ENCODE measurements at regions not wholly inside any gene's neighbourhood (a gene's known extent, or its start where the extent isn't known, plus 50 kb on each side); places are given as distances from the start of the nearest gene placed in this dataset.

DNA sequence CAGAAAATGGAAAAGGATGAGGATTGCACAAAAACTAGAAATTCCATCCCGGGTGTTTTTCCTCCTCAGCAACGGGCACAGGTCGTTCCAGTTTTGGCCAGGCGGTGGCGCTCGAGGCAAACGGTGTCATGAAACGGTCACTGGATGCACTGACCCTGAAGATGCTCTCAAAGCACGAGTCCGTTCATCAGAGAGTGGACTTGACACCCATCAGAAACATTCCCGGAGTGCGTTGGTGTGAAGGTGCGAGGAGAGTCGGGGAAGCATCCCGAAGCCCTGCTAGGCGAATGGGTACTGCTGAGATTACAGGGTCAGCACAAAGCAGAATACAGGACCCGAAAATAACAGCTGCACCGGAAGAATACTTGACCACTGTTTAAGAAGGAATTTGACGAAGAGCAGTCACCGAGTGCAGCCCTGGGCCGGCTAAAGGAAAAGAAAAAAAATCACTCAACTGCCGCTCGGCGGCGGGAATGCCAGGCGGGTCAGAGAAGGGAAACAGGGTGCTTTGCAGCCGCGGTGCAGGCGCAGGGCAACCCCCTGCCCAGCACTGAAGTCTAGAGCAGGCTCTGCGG lies 71.7 kb upstream of the ETS2 start:
- DNase-seq, result peak; percentile 91
- no peaks in the 10 kb centered on the region for H3K36me3 ChIP-seq
- peak overlapping the region; percentile 80 for H3K27ac ChIP-seq (replicated peaks)
- peaks cover 5% of the 10 kb centered on the region for H3K27me3 ChIP-seq (ENCODE audit: low read depth)
- H3K9me3 ChIP-seq (replicated peaks), result no peaks in the 10 kb centered on the region
- H3K4me1 ChIP-seq, result peaks cover 11% of the 10 kb centered on the region
- TF ChIP-seq, protein P1, sequence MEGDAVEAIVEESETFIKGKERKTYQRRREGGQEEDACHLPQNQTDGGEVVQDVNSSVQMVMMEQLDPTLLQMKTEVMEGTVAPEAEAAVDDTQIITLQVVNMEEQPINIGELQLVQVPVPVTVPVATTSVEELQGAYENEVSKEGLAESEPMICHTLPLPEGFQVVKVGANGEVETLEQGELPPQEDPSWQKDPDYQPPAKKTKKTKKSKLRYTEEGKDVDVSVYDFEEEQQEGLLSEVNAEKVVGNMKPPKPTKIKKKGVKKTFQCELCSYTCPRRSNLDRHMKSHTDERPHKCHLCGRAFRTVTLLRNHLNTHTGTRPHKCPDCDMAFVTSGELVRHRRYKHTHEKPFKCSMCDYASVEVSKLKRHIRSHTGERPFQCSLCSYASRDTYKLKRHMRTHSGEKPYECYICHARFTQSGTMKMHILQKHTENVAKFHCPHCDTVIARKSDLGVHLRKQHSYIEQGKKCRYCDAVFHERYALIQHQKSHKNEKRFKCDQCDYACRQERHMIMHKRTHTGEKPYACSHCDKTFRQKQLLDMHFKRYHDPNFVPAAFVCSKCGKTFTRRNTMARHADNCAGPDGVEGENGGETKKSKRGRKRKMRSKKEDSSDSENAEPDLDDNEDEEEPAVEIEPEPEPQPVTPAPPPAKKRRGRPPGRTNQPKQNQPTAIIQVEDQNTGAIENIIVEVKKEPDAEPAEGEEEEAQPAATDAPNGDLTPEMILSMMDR (IDR thresholded peaks at IDR 0.05; ENCODE audit: borderline replicate concordance), result peak; percentile 97
- intact Hi-C loops (cut with micrococcal nuclease), result loop anchor here (2.0 kb wide), 1 partner anchor 405 kb away; no protein-coding TSS in a partner anchor
- H3K4me3 ChIP-seq, result peak overlapping the region; percentile 56

DNA sequence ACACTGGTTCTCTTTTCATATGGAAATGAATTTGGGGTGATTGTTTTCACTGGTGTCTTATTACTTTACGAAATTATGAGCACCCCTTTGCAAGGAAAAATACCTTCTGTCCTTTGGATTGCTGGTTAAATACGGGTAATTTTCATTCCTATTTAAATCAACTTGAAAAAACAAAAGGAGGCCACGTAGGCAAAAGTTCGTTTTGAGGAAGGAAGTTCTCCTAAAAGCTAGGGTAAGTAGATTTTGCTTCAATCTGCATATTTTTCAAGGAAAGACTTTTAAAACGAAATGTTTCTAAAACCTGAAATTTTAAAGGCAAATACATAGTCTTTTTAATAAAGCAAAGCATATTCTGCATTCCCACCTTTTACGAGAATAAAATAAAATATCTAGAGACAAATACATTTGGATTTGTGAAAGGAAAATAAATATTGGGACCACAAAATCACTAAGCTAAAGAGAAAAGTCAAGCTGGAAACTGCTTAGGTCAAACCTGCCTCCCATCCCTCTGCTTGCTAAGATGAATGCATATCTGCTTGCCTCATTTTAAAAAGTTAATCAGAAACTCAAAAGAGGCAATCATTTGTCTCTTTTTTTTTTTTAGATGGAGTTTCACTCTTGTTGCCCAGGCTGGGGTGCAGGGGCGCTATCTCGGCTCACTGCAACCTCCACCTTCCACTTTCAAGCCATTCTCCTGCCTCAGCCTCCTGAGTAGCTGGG lies 70.9 kb upstream of the ETS2 start:
- intact Hi-C loops (cut with micrococcal nuclease), result loop anchor here (2.0 kb wide), 1 partner anchor 404 kb away; no protein-coding TSS in a partner anchor
- H3K4me1 ChIP-seq, result peaks cover 11% of the 10 kb centered on the region
- no peaks in the 10 kb centered on the region for H3K9me3 ChIP-seq (replicated peaks)
- no peak for DNase-seq
- H3K4me3 ChIP-seq, result peak overlapping the region; percentile 56
- H3K36me3 ChIP-seq, result no peaks in the 10 kb centered on the region
- H3K27me3 ChIP-seq (ENCODE audit: low read depth), result peaks cover 5% of the 10 kb centered on the region
- TF ChIP-seq, protein P1 (IDR thresholded peaks at IDR 0.05; ENCODE audit: borderline replicate concordance), result no peak
- peak overlapping the region; percentile 80 for H3K27ac ChIP-seq (replicated peaks)

DNA sequence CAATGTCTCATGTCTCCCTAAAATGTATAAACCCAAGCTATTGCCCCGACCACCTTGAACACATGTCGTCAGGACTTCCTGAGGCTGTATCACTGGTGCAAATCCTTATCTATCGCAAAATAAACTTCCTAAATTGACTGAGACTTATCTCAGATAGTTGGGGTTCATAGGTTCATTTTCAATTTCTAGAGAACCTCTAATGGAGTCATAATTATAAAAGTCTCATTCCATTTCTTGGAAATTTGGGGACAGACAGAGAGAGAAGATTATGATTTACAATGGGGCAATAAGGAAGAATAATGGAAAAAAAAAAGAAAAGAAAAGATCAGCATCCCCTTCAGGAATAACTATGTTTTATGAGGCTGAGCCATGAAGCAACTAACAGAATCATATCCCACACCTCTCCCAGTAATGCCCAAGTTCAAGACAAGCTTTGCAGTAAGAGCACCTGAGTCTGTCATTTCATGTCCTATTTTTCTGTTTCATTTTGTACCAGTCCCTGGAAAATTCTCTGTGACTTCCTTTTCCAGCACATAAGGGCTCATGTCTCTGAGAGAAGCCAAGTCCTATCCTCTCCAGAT lies 70.0 kb upstream of the ETS2 start:
- DNase-seq, result no peak
- H3K9me3 ChIP-seq (replicated peaks), result no peaks in the 10 kb centered on the region
- no peaks in the 10 kb centered on the region for H3K36me3 ChIP-seq
- TF ChIP-seq, protein P1 (IDR thresholded peaks at IDR 0.05; ENCODE audit: borderline replicate concordance), result no peak
- peaks cover 5% of the 10 kb centered on the region for H3K27me3 ChIP-seq (ENCODE audit: low read depth)
- peak overlapping the region; percentile 80 for H3K27ac ChIP-seq (replicated peaks)
- intact Hi-C loops (cut with micrococcal nuclease), result loop anchor here (2.0 kb wide), 1 partner anchor 403 kb away; no protein-coding TSS in a partner anchor
- H3K4me3 ChIP-seq, result no peak overlapping the region
- H3K4me1 ChIP-seq, result peaks cover 11% of the 10 kb centered on the region

DNA sequence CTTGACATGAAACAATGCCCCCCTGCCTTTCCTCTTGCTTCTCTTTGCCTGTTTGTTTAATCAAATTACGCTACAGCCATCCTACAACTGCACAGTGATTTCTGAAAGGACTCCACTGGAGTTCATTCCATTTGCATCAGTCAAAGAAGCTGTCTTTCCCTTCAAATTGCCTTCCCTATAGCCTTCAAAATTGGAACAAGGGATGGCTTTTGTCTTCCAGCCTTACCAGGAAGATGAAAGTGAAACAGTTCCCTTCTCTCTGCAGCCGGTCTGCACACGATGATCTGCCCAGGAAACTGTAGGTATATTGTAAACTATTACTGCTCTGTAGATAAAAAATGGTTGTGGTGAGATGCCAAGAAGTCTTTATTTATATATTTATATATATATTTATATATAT lies 65.6 kb upstream of the ETS2 start:
- H3K4me3 ChIP-seq, result no peak overlapping the region
- no peak overlapping the region for H3K27ac ChIP-seq (replicated peaks)
- TF ChIP-seq, protein P1 (IDR thresholded peaks at IDR 0.05; ENCODE audit: borderline replicate concordance), result no peak
- DNase-seq, result no peak
- peaks cover 4% of the 10 kb centered on the region for H3K4me1 ChIP-seq
- no peaks in the 10 kb centered on the region for H3K27me3 ChIP-seq (ENCODE audit: low read depth)
- H3K36me3 ChIP-seq, result no peaks in the 10 kb centered on the region
- H3K9me3 ChIP-seq (replicated peaks), result no peaks in the 10 kb centered on the region
- intact Hi-C loops (cut with micrococcal nuclease), result no loop called here

DNA sequence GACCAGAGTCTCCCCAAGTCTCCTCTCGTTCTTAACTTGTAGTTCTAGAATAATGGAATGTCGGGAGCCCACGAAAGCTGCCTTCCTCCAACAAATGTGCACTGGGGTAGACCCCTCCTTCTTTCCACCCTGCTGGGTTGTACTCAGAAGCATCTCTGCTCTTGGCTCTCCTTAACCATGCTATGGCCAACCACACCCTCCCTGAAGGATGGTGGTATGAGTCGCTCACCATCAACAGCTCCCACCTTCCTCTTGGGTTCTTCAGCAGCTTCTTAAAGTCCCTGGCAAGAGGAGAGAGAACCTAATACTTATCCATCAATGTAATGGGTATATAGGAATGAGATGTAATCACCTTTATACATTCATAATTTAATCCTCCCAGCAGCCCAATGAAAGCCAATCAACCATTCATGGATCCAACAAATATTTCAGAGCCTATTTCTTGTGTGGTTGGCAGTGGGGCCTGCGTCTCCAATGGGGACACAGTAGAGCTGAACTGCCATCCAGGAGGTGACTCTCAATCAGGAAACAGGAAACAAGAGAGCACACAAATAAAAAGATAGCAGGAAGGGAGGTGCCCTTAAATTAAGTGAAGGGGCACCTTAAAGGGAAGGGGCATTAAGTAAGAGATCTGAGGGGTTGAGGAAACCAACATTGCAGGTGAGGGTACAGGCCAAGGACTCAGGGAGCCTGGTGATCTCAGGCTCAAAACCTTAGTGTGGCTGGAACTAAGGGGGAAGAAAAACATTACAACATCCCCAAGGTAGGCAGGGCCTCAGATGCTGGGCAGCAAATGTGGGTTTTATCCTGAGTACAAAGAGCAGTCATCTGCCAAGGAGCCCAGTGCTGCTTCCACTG lies 64.4 kb upstream of the ETS2 start:
- Histone ChIP-seq H3K27ac (replicated peaks) (no peak overlapping the region), H3K27me3 (ENCODE audit: low read depth) (no peaks in the 10 kb centered on the region), H3K9me3 (replicated peaks) (no peaks in the 10 kb centered on the region), H3K36me3 (no peaks in the 10 kb centered on the region), H3K4me1 (no peaks in the 10 kb centered on the region), H3K4me3 (no peak overlapping the region)
- no peak for DNase-seq
- intact Hi-C loops (cut with micrococcal nuclease), result no loop called here
- TF ChIP-seq, protein P1 (IDR thresholded peaks at IDR 0.05; ENCODE audit: borderline replicate concordance), result no peak
